ENCODE measurements at regions not wholly inside any gene's neighbourhood (a gene's known extent, or its start where the extent isn't known, plus 50 kb on each side); places are given as distances from the start of the nearest gene placed in this dataset.

DNA sequence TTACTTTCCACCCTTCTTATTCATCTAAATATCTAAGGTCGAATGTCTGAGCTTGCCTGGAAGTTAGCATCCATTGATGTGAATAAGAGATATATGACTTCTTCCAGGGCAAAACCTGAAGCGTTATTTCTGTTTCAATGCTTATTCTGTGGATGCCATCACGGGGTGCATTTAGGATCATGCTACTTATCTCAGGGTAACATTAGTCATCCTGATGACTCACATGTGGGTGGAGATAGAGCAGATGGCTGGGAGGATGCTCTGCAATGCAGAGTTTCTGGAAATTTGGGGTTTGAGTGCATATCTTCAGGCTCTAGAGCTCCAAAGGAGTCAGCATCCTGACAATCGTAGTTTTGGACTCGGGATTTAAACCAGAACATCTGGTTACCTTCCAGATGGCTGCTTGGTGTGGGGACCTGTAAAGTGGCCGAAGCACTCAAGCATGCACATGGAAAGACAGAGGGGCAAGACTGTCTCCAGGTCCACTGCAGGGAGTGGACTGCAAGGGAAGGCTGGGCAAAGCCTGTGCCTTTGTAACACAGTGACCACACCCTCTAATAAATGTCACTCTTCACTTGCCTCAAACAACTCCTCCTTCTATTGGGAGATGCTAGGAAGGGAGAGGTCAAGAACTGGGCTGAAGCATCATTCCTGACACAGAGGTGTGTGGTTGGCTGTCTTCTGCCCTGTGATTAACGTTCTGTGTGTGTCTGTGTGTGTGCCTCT is 175.2 kb upstream of the SALL1 start:
- DNase-seq (ENCODE audit: low read depth), result peak; percentile 20
- in situ Hi-C loops (cut with HindIII; ENCODE audit: low sequenced_read_pairs), result no loop called here
- H3K4me3 ChIP-seq (ENCODE audit: low read depth, low read length), result no peak overlapping the region
- TF ChIP-seq, protein P1, sequence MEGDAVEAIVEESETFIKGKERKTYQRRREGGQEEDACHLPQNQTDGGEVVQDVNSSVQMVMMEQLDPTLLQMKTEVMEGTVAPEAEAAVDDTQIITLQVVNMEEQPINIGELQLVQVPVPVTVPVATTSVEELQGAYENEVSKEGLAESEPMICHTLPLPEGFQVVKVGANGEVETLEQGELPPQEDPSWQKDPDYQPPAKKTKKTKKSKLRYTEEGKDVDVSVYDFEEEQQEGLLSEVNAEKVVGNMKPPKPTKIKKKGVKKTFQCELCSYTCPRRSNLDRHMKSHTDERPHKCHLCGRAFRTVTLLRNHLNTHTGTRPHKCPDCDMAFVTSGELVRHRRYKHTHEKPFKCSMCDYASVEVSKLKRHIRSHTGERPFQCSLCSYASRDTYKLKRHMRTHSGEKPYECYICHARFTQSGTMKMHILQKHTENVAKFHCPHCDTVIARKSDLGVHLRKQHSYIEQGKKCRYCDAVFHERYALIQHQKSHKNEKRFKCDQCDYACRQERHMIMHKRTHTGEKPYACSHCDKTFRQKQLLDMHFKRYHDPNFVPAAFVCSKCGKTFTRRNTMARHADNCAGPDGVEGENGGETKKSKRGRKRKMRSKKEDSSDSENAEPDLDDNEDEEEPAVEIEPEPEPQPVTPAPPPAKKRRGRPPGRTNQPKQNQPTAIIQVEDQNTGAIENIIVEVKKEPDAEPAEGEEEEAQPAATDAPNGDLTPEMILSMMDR (IDR thresholded peaks at IDR 0.05; ENCODE audit: low read depth, low read length, missing control alignments), result no peak

DNA sequence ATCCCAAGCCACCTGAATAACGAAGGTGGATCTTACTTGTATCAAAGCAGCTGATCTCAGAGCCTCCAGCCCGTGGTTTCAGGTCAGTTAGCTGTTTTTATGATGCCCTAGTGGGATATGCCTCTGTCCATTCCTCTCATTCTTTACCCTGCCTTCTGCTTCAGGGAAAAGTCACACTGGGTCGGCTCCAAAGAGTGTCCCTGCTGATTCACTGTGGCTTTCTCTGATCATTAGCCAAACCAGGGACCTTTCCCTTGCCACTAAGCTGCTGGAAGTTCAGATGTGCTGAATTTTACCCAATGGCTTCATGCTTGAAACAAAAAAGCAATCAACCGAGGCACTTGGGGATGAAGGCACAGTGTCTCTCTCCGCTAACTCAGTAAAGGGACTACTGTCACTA is 170.2 kb upstream of the SALL1 start:
- H3K4me3 ChIP-seq (ENCODE audit: low read depth, low read length), result no peak overlapping the region
- in situ Hi-C loops (cut with HindIII; ENCODE audit: low sequenced_read_pairs), result no loop called here
- DNase-seq (ENCODE audit: low read depth), result peak; percentile 5
- TF ChIP-seq, protein P1 (IDR thresholded peaks at IDR 0.05; ENCODE audit: low read depth, low read length, missing control alignments), result no peak

DNA sequence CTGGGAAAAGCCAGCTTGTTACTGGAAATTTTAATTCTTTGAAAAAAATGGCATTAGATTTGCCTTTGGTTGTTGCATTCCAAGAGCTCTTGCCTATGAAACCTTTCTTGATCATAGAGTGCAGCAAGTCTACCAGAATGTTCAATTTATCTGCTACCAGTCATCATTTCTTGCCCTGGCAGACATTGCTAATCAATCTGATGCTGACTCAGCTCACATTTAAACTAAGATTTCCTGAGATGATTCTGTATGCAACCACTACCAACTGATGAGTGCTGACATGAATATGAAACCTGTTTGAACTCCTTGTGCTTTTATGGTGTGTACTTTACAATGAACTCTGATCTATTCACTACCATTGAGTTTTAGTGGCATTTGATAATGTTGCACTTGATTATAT is 166.5 kb upstream of the SALL1 start:
- no peak overlapping the region for H3K4me3 ChIP-seq (ENCODE audit: low read depth, low read length)
- in situ Hi-C loops (cut with HindIII; ENCODE audit: low sequenced_read_pairs), result no loop called here
- TF ChIP-seq, protein P1 (IDR thresholded peaks at IDR 0.05; ENCODE audit: low read depth, low read length, missing control alignments), result no peak
- DNase-seq (ENCODE audit: low read depth), result no peak

- TF ChIP-seq, protein P1 (IDR thresholded peaks at IDR 0.05; ENCODE audit: low read depth, low read length, missing control alignments), result no peak
- in situ Hi-C loops (cut with HindIII; ENCODE audit: low sequenced_read_pairs), result no loop called here
- DNase-seq (ENCODE audit: low read depth), result no peak
Observed at GRCh38 chr16:51313198-51313597, 162.1 kb upstream of the SALL1 start.

GRCh38 chr16:51312363-51313150 is 161.5 kb upstream of the SALL1 start:
- DNase-seq (ENCODE audit: low read depth), result no peak
- in situ Hi-C loops (cut with HindIII; ENCODE audit: low sequenced_read_pairs), result no loop called here
- TF ChIP-seq, protein P1 (IDR thresholded peaks at IDR 0.05; ENCODE audit: low read depth, low read length, missing control alignments), result no peak
- no peak overlapping the region for H3K4me3 ChIP-seq (ENCODE audit: low read depth, low read length)

More at GRCh38 chr16:51313198-51313597, 162.1 kb upstream of the SALL1 start:
- H3K4me3 ChIP-seq (ENCODE audit: low read depth, low read length), result no peak overlapping the region

- DNase-seq (ENCODE audit: low read depth), result no peak
- TF ChIP-seq, protein P1 (IDR thresholded peaks at IDR 0.05; ENCODE audit: low read depth, low read length, missing control alignments), result no peak
- H3K4me3 ChIP-seq (ENCODE audit: low read depth, low read length), result no peak overlapping the region
- in situ Hi-C loops (cut with HindIII; ENCODE audit: low sequenced_read_pairs), result no loop called here
Observed at GRCh38 chr16:51310159-51310558, 159.1 kb upstream of the SALL1 start.

Measured in astrocyte of the cerebellum (primary cell).